ENCODE measurements at regions not wholly inside any gene's neighbourhood (a gene's known extent, or its start where the extent isn't known, plus 50 kb on each side); places are given as distances from the start of the nearest gene placed in this dataset.

- DNase-seq (ENCODE audit: low spot score): no peak
- WGBS: 89% methylated on average over 1 of the region's 1 CpG
- TF ChIP-seq POLR2A (IDR thresholded peaks at IDR 0.05): no peak
- no peak for TF ChIP-seq CTCF (IDR thresholded peaks at IDR 0.05)
- no peak for TF ChIP-seq POLR2AphosphoS5 (IDR thresholded peaks at IDR 0.05)
- H3K27ac ChIP-seq: no peak overlapping the region
- H3K9me3 ChIP-seq: no peaks in the 10 kb centered on the region
- no peaks in the 10 kb centered on the region for H3K4me1 ChIP-seq (replicated peaks)
- intact Hi-C loops (cut with DNase I): no loop called here
- H3K27me3 ChIP-seq (replicated peaks; ENCODE audit: insufficient read depth): no peaks in the 10 kb centered on the region
- H3K36me3 ChIP-seq: no peaks in the 10 kb centered on the region
- H3K4me3 ChIP-seq: no peak overlapping the region
Observed at GRCh38 chr6:141539617-141540016, 593.1 kb upstream of the GJE1 start.

- Histone ChIP-seq H3K27me3 (replicated peaks; ENCODE audit: insufficient read depth) (no peaks in the 10 kb centered on the region), H3K36me3 (no peaks in the 10 kb centered on the region), H3K27ac (no peak overlapping the region), H3K4me3 (no peak overlapping the region), H3K9me3 (no peaks in the 10 kb centered on the region), H3K4me1 (replicated peaks) (no peaks in the 10 kb centered on the region)
- no peak for TF ChIP-seq POLR2A (IDR thresholded peaks at IDR 0.05)
- no peak for TF ChIP-seq CTCF (IDR thresholded peaks at IDR 0.05)
- no peak for DNase-seq (ENCODE audit: low spot score)
- intact Hi-C loops (cut with DNase I): no loop called here
- 98% methylated on average over 2 of the region's 2 CpGs for WGBS
Observed at GRCh38 chr6:141532211-141532610, 600.5 kb upstream of the GJE1 start.

- Histone ChIP-seq H3K9me3 (no peaks in the 10 kb centered on the region), H3K36me3 (no peaks in the 10 kb centered on the region), H3K27me3 (replicated peaks; ENCODE audit: insufficient read depth) (no peaks in the 10 kb centered on the region), H3K4me1 (replicated peaks) (no peaks in the 10 kb centered on the region), H3K27ac (no peak overlapping the region), H3K4me3 (no peak overlapping the region)
- 98% methylated on average over 5 of the region's 5 CpGs for WGBS
- no peak for TF ChIP-seq POLR2A (IDR thresholded peaks at IDR 0.05)
- intact Hi-C loops (cut with DNase I): no loop called here
- DNase-seq (ENCODE audit: low spot score): no peak
Observed at GRCh38 chr6:141531040-141531439, 601.7 kb upstream of the GJE1 start.

GRCh38 chr6:141528596-141528995 is 604.1 kb upstream of the GJE1 start:
- TF ChIP-seq CTCF (IDR thresholded peaks at IDR 0.05): no peak
- no peak for TF ChIP-seq POLR2AphosphoS5 (IDR thresholded peaks at IDR 0.05)
- TF ChIP-seq POLR2A (IDR thresholded peaks at IDR 0.05): no peak
- Histone ChIP-seq H3K27ac (no peak overlapping the region), H3K4me3 (no peak overlapping the region), H3K27me3 (replicated peaks; ENCODE audit: insufficient read depth) (no peaks in the 10 kb centered on the region), H3K4me1 (replicated peaks) (no peaks in the 10 kb centered on the region), H3K36me3 (no peaks in the 10 kb centered on the region), H3K9me3 (no peaks in the 10 kb centered on the region)
- WGBS: 92% methylated on average over 1 of the region's 1 CpG
- intact Hi-C loops (cut with DNase I): no loop called here
- DNase-seq (ENCODE audit: low spot score): no peak

- WGBS: 86% methylated on average over 6 of the region's 6 CpGs
- Histone ChIP-seq H3K4me3 (no peak overlapping the region), H3K9me3 (no peaks in the 10 kb centered on the region), H3K4me1 (replicated peaks) (no peaks in the 10 kb centered on the region), H3K27me3 (replicated peaks; ENCODE audit: insufficient read depth) (no peaks in the 10 kb centered on the region), H3K27ac (no peak overlapping the region), H3K36me3 (no peaks in the 10 kb centered on the region)
- intact Hi-C loops (cut with DNase I): no loop called here
- TF ChIP-seq CTCF (IDR thresholded peaks at IDR 0.05) (no peak), POLR2A (IDR thresholded peaks at IDR 0.05) (no peak), POLR2AphosphoS5 (IDR thresholded peaks at IDR 0.05) (no peak)
- no peak for DNase-seq (ENCODE audit: low spot score)
Observed at GRCh38 chr6:141526985-141527384, 605.7 kb upstream of the GJE1 start.
